GM10248 (cell line): ENCODE measurements at regions not wholly inside any gene's neighbourhood (a gene's known extent, or its start where the extent isn't known, plus 50 kb on each side); places are given as distances from the start of the nearest gene placed in this dataset.

ENCODE experiments used
- CTCF ChIA-PET: fragments of 300-600 bp; sonication (Branson Sonifier 250); formaldehyde crosslinking; extraction: SDS; loops from one replicate; lab custom pipeline; 2021; ENCODE audit warnings: antibody characterized with exemption; lab: Yijun Ruan, JAX
- POLR2A ChIA-PET: fragments of 350-650 bp; sonication (Branson Sonifier 250); formaldehyde crosslinking; extraction: SDS; loops from one replicate; lab custom pipeline; 2020; ENCODE audit warnings: antibody characterized with exemption; lab: Yijun Ruan, JAX
- DNase-seq: peaks from one replicate; pipeline ENCODE4 v3.0.0; 2012; ENCODE audit errors: extremely low spot score
- TF ChIP-seq, protein P1 (sequence below): IDR thresholded peaks from 2 replicates; pipeline ENCODE4 v1.5.1; 2012; ENCODE audit warnings: mild to moderate bottlenecking, low read depth; ENCODE audit errors: extremely low read depth, missing control alignments, control extremely low read depth

- TF ChIP-seq, protein P1, sequence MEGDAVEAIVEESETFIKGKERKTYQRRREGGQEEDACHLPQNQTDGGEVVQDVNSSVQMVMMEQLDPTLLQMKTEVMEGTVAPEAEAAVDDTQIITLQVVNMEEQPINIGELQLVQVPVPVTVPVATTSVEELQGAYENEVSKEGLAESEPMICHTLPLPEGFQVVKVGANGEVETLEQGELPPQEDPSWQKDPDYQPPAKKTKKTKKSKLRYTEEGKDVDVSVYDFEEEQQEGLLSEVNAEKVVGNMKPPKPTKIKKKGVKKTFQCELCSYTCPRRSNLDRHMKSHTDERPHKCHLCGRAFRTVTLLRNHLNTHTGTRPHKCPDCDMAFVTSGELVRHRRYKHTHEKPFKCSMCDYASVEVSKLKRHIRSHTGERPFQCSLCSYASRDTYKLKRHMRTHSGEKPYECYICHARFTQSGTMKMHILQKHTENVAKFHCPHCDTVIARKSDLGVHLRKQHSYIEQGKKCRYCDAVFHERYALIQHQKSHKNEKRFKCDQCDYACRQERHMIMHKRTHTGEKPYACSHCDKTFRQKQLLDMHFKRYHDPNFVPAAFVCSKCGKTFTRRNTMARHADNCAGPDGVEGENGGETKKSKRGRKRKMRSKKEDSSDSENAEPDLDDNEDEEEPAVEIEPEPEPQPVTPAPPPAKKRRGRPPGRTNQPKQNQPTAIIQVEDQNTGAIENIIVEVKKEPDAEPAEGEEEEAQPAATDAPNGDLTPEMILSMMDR = no peak
- POLR2A ChIA-PET = no interaction called here
- DNase-seq = no peak
- CTCF ChIA-PET = interaction anchor here (1.5 kb wide), 1 partner anchor 10 kb away, joined by 3 read pairs; no protein-coding TSS in a partner anchor
Measured at GRCh38 chr20:50242548-50242862, 51.9 kb downstream of the CEBPB start.

GRCh38 chr20:50242863-50243609 is 52.4 kb downstream of the CEBPB start:
- CTCF ChIA-PET = interaction anchor here (1.5 kb wide), 1 partner anchor 9 kb away, joined by 3 read pairs; no protein-coding TSS in a partner anchor

GRCh38 chr20:50243610-50244351 is 53.2 kb downstream of the CEBPB start:
- TF ChIP-seq, protein P1 = no peak
- no peak for DNase-seq
- POLR2A ChIA-PET = no interaction called here
- CTCF ChIA-PET = interaction anchor here (1.5 kb wide), 1 partner anchor 8 kb away, joined by 3 read pairs; no protein-coding TSS in a partner anchor

More at GRCh38 chr20:50242863-50243609, 52.4 kb downstream of the CEBPB start:
- no peak for DNase-seq
- POLR2A ChIA-PET = no interaction called here
- TF ChIP-seq, protein P1 = no peak

DNA sequence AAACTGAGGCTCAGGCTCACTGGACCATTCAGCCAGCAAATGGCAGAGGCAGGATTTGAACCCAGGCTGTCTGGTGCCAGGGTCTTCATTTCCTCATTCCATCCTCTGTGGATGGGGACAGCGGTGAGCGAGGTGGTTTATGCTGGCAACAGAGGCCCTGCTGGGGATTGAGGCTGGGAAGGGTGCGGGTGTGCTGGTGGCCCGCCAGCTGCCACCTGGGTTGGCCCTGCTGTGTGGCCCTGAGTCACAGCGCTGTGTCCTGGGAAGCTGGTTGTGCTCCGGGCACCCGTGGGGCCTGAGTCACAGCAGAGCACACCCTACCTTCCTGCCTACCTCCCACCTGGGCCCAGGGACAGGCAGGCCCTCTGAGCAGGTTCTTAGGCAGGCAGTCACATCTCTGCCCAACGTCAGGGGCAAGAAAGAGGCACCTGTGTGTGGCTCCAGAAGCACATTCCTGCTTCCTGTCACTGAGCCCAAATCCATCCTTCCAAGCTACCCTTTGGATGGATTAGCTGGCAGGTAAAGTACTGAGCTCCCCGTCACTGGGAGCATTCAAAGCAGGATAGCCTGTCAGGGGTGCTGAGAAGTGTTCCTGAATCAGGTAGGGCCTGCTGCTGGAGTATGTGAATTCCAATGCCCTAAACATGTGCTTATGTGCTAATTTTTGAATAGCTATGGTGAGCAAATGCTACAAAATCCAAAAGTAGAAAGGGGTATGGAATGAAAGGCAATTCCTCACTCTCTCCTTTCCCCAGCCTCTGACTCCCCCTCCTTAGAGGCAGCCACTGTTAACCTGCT is 53.9 kb downstream of the CEBPB start:
- no peak for DNase-seq
- CTCF ChIA-PET = interaction anchor here (1.0 kb wide), 2 partner anchors 11 to 265 kb away, joined by 3 read pairs; no protein-coding TSS in a partner anchor
- POLR2A ChIA-PET = no interaction called here
- TF ChIP-seq, protein P1 = no peak

DNA sequence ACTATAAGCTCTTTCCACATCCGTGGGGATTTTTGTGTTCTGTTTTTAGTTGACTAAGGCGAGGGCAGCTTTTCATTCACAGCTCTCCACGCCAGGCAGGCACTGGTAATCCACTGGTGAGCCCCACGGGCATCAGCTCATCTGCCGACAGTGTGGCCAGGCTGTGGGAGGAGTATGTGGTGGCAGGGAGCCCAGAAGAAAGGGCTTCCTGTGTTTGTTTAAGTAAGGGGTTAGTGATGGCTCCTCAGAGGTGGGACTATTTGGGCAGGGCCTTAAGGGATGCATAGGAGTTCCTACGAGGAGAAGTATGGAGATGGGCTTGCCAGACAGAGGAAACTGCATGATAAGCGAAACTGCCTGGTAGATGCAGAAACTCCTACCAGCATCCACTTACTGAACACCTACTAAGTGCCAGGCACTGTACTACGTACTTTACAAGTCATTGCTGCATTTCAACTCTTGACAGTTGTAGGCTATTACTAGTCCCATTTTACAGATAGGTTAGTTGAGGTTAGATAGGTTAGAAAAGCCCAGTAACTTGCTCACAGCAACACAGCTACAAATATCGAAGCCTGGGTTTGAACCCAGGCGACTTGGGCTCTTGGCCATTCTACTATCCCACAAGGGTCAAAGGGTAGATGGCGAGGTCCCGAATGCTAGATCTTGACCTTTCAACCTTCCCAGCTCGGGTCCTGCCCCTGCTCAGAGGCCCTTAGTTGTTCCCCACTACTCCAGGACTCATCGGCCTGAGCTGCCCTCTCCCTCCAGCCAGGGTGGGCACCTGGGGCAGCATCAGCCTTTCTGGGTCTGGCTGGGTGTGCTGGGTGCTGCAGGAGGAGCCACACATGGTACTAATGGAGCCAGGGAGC is 55.1 kb downstream of the CEBPB start:
- CTCF ChIA-PET = interaction anchor here (0.7 to 1.0 kb wide), 3 partner anchors 9 to 267 kb away, joined by 3 read pairs; no protein-coding TSS in a partner anchor
- DNase-seq = no peak
- TF ChIP-seq, protein P1 = no peak
- POLR2A ChIA-PET = no interaction called here
